OCI-LY3 (cell line): ENCODE measurements at regions not wholly inside any gene's neighbourhood (a gene's known extent, or its start where the extent isn't known, plus 50 kb on each side); places are given as distances from the start of the nearest gene placed in this dataset.

ENCODE experiments used
- EZH2phosphoT487 ChIP-seq: fragments of 200-600 bp; shearing (Covaris generic); IDR thresholded peaks from 2 replicates; pipeline ENCODE4 v1.6.1; 2018; ENCODE audit warnings: antibody characterized with exemption, mixed run types, low read depth
- TF ChIP-seq, protein P1 (sequence below): fragments of 200-600, 300-600 bp; sonication (generic); IDR thresholded peaks from 2 replicates; pipeline ENCODE4 v1.5.1; 2014; ENCODE audit warnings: antibody characterized with exemption, low read length, low read depth

GRCh38 chr6:146980900-146981329, 223.3 kb upstream of the STXBP5 start:
- TF ChIP-seq, protein P1, sequence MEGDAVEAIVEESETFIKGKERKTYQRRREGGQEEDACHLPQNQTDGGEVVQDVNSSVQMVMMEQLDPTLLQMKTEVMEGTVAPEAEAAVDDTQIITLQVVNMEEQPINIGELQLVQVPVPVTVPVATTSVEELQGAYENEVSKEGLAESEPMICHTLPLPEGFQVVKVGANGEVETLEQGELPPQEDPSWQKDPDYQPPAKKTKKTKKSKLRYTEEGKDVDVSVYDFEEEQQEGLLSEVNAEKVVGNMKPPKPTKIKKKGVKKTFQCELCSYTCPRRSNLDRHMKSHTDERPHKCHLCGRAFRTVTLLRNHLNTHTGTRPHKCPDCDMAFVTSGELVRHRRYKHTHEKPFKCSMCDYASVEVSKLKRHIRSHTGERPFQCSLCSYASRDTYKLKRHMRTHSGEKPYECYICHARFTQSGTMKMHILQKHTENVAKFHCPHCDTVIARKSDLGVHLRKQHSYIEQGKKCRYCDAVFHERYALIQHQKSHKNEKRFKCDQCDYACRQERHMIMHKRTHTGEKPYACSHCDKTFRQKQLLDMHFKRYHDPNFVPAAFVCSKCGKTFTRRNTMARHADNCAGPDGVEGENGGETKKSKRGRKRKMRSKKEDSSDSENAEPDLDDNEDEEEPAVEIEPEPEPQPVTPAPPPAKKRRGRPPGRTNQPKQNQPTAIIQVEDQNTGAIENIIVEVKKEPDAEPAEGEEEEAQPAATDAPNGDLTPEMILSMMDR = no peak
- no peak for TF ChIP-seq EZH2phosphoT487
